ENCODE measurements at regions not wholly inside any gene's neighbourhood (a gene's known extent, or its start where the extent isn't known, plus 50 kb on each side); places are given as distances from the start of the nearest gene placed in this dataset.

DNA sequence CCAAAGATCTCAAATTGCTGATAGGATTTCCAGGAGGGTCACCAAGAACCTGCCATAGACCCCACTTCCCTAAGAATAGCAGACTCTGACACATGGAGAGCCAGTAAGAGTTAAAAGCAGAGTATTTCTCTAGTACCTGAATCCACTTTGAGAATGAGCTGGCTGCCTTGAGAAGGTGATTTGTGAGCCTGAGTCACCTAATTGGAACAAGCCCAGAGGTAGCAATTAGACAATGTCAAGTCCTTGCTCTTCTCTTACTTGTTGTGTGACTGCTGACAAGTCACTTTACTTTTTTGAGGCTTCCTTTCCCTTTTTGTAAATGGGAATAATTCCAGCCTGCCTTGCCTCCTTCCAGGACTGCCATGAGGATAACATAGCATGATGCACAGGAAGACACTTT, 76.1 kb upstream of the ASIC2 start:
- Histone ChIP-seq H3K27me3 (ENCODE audit: insufficient read depth, low read length) (no peaks in the 10 kb centered on the region), H3K4me3 (ENCODE audit: low read depth, low read length, poor library complexity, severe bottlenecking) (no peak overlapping the region), H3K9me2 (ENCODE audit: low read depth, low read length) (no peaks in the 10 kb centered on the region), H3K9ac (ENCODE audit: low read length) (no peak overlapping the region), H4K20me1 (ENCODE audit: insufficient read depth, low read length) (no peaks in the 10 kb centered on the region), H3K4me2 (ENCODE audit: low read length) (no peak overlapping the region), H3K4me1 (ENCODE audit: insufficient read depth, low read length, severe bottlenecking) (no peaks in the 10 kb centered on the region), H3K27ac (ENCODE audit: low read depth, low read length, poor library complexity, severe bottlenecking) (no peak overlapping the region), H3F3A (ENCODE audit: insufficient read depth, low read length) (no peaks in the 10 kb centered on the region), H3K79me2 (ENCODE audit: insufficient read depth, low read length) (no peaks in the 10 kb centered on the region), H2AFZ (ENCODE audit: low read length) (no peak overlapping the region), H3K36me3 (ENCODE audit: insufficient read depth, low read length) (no peaks in the 10 kb centered on the region), H3K9me3 (ENCODE audit: low read length) (no peaks in the 10 kb centered on the region)
- TF ChIP-seq EZH2 (IDR thresholded peaks at IDR 0.05; ENCODE audit: borderline replicate concordance, low read length), result no peak
- TF ChIP-seq, protein P1, sequence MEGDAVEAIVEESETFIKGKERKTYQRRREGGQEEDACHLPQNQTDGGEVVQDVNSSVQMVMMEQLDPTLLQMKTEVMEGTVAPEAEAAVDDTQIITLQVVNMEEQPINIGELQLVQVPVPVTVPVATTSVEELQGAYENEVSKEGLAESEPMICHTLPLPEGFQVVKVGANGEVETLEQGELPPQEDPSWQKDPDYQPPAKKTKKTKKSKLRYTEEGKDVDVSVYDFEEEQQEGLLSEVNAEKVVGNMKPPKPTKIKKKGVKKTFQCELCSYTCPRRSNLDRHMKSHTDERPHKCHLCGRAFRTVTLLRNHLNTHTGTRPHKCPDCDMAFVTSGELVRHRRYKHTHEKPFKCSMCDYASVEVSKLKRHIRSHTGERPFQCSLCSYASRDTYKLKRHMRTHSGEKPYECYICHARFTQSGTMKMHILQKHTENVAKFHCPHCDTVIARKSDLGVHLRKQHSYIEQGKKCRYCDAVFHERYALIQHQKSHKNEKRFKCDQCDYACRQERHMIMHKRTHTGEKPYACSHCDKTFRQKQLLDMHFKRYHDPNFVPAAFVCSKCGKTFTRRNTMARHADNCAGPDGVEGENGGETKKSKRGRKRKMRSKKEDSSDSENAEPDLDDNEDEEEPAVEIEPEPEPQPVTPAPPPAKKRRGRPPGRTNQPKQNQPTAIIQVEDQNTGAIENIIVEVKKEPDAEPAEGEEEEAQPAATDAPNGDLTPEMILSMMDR (IDR thresholded peaks at IDR 0.05; ENCODE audit: low read length), result no peak

DNA sequence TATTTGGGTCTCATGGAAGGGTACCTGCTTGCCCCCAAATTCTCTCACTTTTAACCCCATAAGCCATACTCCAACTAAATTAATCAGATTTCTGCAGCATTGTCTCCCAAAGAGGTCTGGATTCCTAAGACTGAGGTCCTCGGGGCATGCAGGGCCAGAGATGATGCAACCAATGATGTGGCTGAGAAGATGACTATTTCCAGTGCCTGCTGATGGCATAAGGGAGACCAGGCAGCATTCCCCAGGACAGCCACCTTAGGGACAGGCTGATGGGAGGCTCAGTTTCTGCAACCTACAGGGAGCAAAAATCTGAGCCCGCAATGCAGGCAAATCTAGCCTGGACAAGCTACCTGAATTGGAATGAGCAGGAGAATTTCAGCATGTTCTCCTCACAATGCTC, 76.8 kb upstream of the ASIC2 start:
- Histone ChIP-seq H3K27ac (ENCODE audit: low read depth, low read length, poor library complexity, severe bottlenecking) (no peak overlapping the region), H4K20me1 (ENCODE audit: insufficient read depth, low read length) (no peaks in the 10 kb centered on the region), H3K4me3 (ENCODE audit: low read depth, low read length, poor library complexity, severe bottlenecking) (no peak overlapping the region), H3K4me2 (ENCODE audit: low read length) (no peak overlapping the region), H3K79me2 (ENCODE audit: insufficient read depth, low read length) (no peaks in the 10 kb centered on the region), H3F3A (ENCODE audit: insufficient read depth, low read length) (no peaks in the 10 kb centered on the region), H3K4me1 (ENCODE audit: insufficient read depth, low read length, severe bottlenecking) (no peaks in the 10 kb centered on the region), H2AFZ (ENCODE audit: low read length) (no peak overlapping the region), H3K9me3 (ENCODE audit: low read length) (no peaks in the 10 kb centered on the region), H3K27me3 (ENCODE audit: insufficient read depth, low read length) (no peaks in the 10 kb centered on the region), H3K9me2 (ENCODE audit: low read depth, low read length) (no peaks in the 10 kb centered on the region), H3K36me3 (ENCODE audit: insufficient read depth, low read length) (no peaks in the 10 kb centered on the region), H3K9ac (ENCODE audit: low read length) (no peak overlapping the region)
- TF ChIP-seq, protein P1 (IDR thresholded peaks at IDR 0.05; ENCODE audit: low read length), result no peak
- no peak for TF ChIP-seq EZH2 (IDR thresholded peaks at IDR 0.05; ENCODE audit: borderline replicate concordance, low read length)

DNA sequence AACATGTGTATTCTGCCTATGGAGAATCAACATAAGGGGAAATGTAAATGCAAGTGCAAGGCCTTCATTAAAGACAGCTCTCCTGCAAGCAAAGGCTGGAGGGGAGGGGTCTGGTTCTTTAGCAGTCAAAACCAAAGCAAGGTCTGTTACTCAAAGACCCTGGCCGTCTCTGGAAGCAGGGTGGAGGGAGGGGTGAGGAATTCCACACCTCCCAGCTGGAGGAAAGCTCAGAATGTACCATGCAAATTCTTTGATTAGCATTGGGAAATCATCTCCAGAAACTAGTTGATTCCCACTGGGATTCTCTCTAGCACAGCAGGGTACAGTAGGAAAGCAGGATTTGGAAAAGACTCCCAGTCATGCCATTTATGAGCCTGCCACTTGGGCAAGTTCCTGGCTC, 77.3 kb upstream of the ASIC2 start:
- Histone ChIP-seq H3K27ac (ENCODE audit: low read depth, low read length, poor library complexity, severe bottlenecking) (no peak overlapping the region), H3K36me3 (ENCODE audit: insufficient read depth, low read length) (no peaks in the 10 kb centered on the region), H3K9me2 (ENCODE audit: low read depth, low read length) (no peaks in the 10 kb centered on the region), H3K4me2 (ENCODE audit: low read length) (no peak overlapping the region), H3K4me1 (ENCODE audit: insufficient read depth, low read length, severe bottlenecking) (no peaks in the 10 kb centered on the region), H2AFZ (ENCODE audit: low read length) (no peak overlapping the region), H4K20me1 (ENCODE audit: insufficient read depth, low read length) (no peaks in the 10 kb centered on the region), H3K27me3 (ENCODE audit: insufficient read depth, low read length) (no peaks in the 10 kb centered on the region), H3K79me2 (ENCODE audit: insufficient read depth, low read length) (no peaks in the 10 kb centered on the region), H3K9me3 (ENCODE audit: low read length) (no peaks in the 10 kb centered on the region), H3K4me3 (ENCODE audit: low read depth, low read length, poor library complexity, severe bottlenecking) (no peak overlapping the region), H3F3A (ENCODE audit: insufficient read depth, low read length) (no peaks in the 10 kb centered on the region), H3K9ac (ENCODE audit: low read length) (no peak overlapping the region)
- TF ChIP-seq EZH2 (IDR thresholded peaks at IDR 0.05; ENCODE audit: borderline replicate concordance, low read length), result no peak

- no peaks in the 10 kb centered on the region for H3K9me2 ChIP-seq (ENCODE audit: low read depth, low read length)
- no peak overlapping the region for H3K27ac ChIP-seq (ENCODE audit: low read depth, low read length, poor library complexity, severe bottlenecking)
- TF ChIP-seq, protein P1 (IDR thresholded peaks at IDR 0.05; ENCODE audit: low read length), result no peak
- no peak for TF ChIP-seq EZH2 (IDR thresholded peaks at IDR 0.05; ENCODE audit: borderline replicate concordance, low read length)
- H2AFZ ChIP-seq (ENCODE audit: low read length), result no peak overlapping the region
- H3K4me2 ChIP-seq (ENCODE audit: low read length), result no peak overlapping the region
- no peaks in the 10 kb centered on the region for H3K9me3 ChIP-seq (ENCODE audit: low read length)
- no peak overlapping the region for H3K9ac ChIP-seq (ENCODE audit: low read length)
- H3K36me3 ChIP-seq (ENCODE audit: insufficient read depth, low read length), result no peaks in the 10 kb centered on the region
- no peaks in the 10 kb centered on the region for H3F3A ChIP-seq (ENCODE audit: insufficient read depth, low read length)
- no peaks in the 10 kb centered on the region for H3K79me2 ChIP-seq (ENCODE audit: insufficient read depth, low read length)
- no peak overlapping the region for H3K4me3 ChIP-seq (ENCODE audit: low read depth, low read length, poor library complexity, severe bottlenecking)
- H4K20me1 ChIP-seq (ENCODE audit: insufficient read depth, low read length), result no peaks in the 10 kb centered on the region
- H3K4me1 ChIP-seq (ENCODE audit: insufficient read depth, low read length, severe bottlenecking), result no peaks in the 10 kb centered on the region
- H3K27me3 ChIP-seq (ENCODE audit: insufficient read depth, low read length), result no peaks in the 10 kb centered on the region
Observed at GRCh38 chr17:33371377-33371776, 78.3 kb upstream of the ASIC2 start.
